Small intestine (tissue), 7 donors: ENCODE measurements at regions not wholly inside any gene's neighbourhood (a gene's known extent, or its start where the extent isn't known, plus 50 kb on each side); places are given as distances from the start of the nearest gene placed in this dataset.

Experiments
- DNase-seq, 2 donors: peaks; one replicate each; pipeline versions ENCODE4 v3.0.0 to v3.0.0-alpha.2; 2013
- FAIRE-seq: peaks from 2 replicates; lab custom pipeline; 2012; peaks lifted over from hg19 to GRCh38; lab: Jason Lieb, UNC
- H3K27ac ChIP-seq, 3 donors: one replicate each; pipeline ENCODE4 v1.5.1; 2013; ENCODE audit warnings: low read length in 2 of 3, mild to moderate bottlenecking in 2 of 3, control low read depth in 1 of 3, inconsistent platforms in 1 of 3, low read depth in 1 of 3, moderate library complexity in 1 of 3
- H3K27me3 ChIP-seq, 3 donors: one replicate each; pipeline ENCODE4 v1.6.1; 2013; ENCODE audit warnings: low read length in 3 of 3, inconsistent platforms in 1 of 3; ENCODE audit not compliant: control insufficient read depth in 3 of 3, insufficient read depth in 3 of 3
- H3K36me3 ChIP-seq, 3 donors: one replicate each; pipeline ENCODE4 v1.6.1; 2013; ENCODE audit warnings: low read length in 3 of 3, inconsistent platforms in 1 of 3, low read depth in 1 of 3, mild to moderate bottlenecking in 1 of 3, moderate library complexity in 1 of 3; ENCODE audit not compliant: control insufficient read depth in 3 of 3, insufficient read depth in 2 of 3
- H3K4me1 ChIP-seq, 3 donors: one replicate each; pipeline ENCODE4 v1.6.1; 2013; ENCODE audit warnings: low read length in 2 of 3, inconsistent platforms in 1 of 3, low read depth in 1 of 3, mild to moderate bottlenecking in 1 of 3, moderate library complexity in 1 of 3; ENCODE audit not compliant: control insufficient read depth in 3 of 3, insufficient read depth in 2 of 3
- H3K4me3 ChIP-seq, 3 donors: one replicate each; pipeline ENCODE4 v1.5.1; 2013; ENCODE audit warnings: low read length in 3 of 3, control low read depth in 1 of 3, inconsistent platforms in 1 of 3, low read depth in 1 of 3, mild to moderate bottlenecking in 1 of 3, moderate library complexity in 1 of 3
- H3K9me3 ChIP-seq, 2 donors: one replicate each; pipeline ENCODE4 v1.6.1; 2013; ENCODE audit warnings: low read depth in 1 of 2, low read length in 1 of 2; ENCODE audit not compliant: control insufficient read depth in 2 of 2, insufficient read depth in 1 of 2
- WGBS, 3 donors: extraction: QIAGEN DNeasy Blood & Tissue Kit; methylation state at CpG; one replicate each; pipeline ENCODE4 v1.1.7; 2013; 5-methylcytosine and 5-hydroxymethylcytosine counted together
- donor health status: healthy with polysubstance abuse.
- donor health status: control.
- donor health status: control.
- donor health status: Bipolar disorder and iron deficiency.
- donor health status: healthy.

DNA sequence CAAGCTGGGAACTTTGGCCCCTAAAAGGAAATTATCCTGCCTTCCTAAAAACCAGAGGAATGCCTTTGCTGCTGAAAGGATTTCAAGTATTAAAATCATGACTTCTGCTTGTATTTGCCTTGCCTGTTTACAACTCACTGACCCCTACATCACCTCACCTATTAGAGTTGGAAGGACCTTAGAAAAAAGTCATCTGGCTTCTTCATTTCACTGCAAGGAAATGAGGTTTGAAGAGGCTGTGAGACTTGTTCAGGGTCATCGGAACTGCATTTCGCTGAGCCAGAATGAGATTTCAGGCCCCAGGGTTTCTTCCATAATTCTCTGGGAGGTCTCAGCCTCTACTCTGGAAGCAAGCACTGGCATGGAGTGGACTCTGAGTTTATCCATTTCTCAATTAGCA lies 304.1 kb downstream of the BUD13 start:
- H3K4me3 ChIP-seq, result no peak overlapping the region
- H3K27ac ChIP-seq, result no peak overlapping the region
- no peaks in the 10 kb centered on the region for H3K36me3 ChIP-seq
- H3K27me3 ChIP-seq, result peaks cover 0 to 2% (median 0%) of the 10 kb centered on the region in 3 donors
- peaks cover 0 to 3% of the 10 kb centered on the region in 2 donors for H3K9me3 ChIP-seq
- H3K4me1 ChIP-seq, result peaks cover 0 to 4% (median under 1%) of the 10 kb centered on the region in 3 donors
- DNase-seq, result no peak
- WGBS, 3 donors, result 73 to 96% (median 93%) methylated on average over 2 of the region's 2 CpGs
- FAIRE-seq, result no peak

GRCh38 chr11:116467823-116468222 lies 305.0 kb downstream of the BUD13 start:
- H3K4me3 ChIP-seq, result no peak overlapping the region
- H3K27ac ChIP-seq, result no peak overlapping the region
- H3K36me3 ChIP-seq, result no peaks in the 10 kb centered on the region
- 62 to 68% (median 66%) methylated on average over 6 of the region's 6 CpGs for WGBS, 3 donors
- peaks cover 0 to 3% of the 10 kb centered on the region in 2 donors for H3K9me3 ChIP-seq
- peaks cover 0 to 4% (median 0%) of the 10 kb centered on the region in 3 donors for H3K4me1 ChIP-seq
- FAIRE-seq (no peak), DNase-seq (no peak)
- peaks cover 0 to 2% (median 0%) of the 10 kb centered on the region in 3 donors for H3K27me3 ChIP-seq

DNA sequence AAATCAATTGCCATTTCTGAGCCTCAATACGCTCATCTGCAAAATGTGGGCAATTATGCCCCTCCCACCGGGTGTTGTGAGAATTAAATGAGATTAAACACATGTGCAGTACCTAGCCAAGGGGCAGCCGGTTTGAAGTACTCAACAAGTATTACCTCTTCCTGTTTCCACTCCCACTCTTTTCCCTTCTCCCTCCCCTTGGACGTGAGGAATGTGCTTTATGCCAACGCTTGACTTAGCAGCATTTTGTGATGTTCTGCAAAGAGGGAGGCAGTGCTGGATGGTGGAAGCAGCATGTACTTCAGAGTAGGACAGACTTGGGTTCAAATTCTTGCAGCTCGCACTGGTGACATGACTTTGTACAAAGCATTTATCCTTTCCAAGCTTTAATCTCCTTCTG lies 306.0 kb downstream of the BUD13 start:
- DNase-seq (no peak), FAIRE-seq (no peak)
- 67 to 85% (median 74%) methylated on average over 6 of the region's 6 CpGs for WGBS, 3 donors
- Histone ChIP-seq H3K27ac (no peak overlapping the region), H3K27me3 (peaks cover 0 to 2% (median 0%) of the 10 kb centered on the region in 3 donors), H3K4me3 (no peak overlapping the region), H3K9me3 (no peaks in the 10 kb centered on the region), H3K4me1 (peaks cover 0 to 5% (median 4%) of the 10 kb centered on the region in 3 donors), H3K36me3 (no peaks in the 10 kb centered on the region)

DNA sequence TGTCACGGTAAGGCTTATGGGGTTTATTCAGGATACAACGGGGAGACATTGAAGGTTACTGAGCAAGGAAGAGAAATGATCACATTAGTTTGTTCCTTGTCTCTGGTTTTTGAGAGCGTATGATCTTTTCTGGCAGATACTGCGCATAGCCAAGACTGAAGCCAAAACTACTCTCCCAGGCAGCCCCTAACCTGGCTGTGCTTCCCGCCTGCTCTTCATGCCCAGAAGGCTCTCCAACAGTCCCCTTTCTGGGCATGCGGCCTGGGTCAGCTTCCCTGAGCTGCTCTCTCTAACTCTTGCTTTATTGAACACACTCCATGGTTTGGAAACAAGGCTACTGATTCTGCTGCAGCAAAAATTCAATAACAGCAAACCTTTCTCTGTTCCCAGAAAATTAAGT lies 306.6 kb downstream of the BUD13 start:
- Histone ChIP-seq H3K4me3 (no peak overlapping the region), H3K27me3 (peaks cover 0 to 1% (median 0%) of the 10 kb centered on the region in 3 donors), H3K27ac (no peak overlapping the region), H3K9me3 (no peaks in the 10 kb centered on the region), H3K4me1 (peaks cover 0 to 11% (median 4%) of the 10 kb centered on the region in 3 donors), H3K36me3 (no peaks in the 10 kb centered on the region)
- FAIRE-seq (no peak), DNase-seq (no peak)
- 81 to 87% (median 82%) methylated on average over 6 of the region's 6 CpGs for WGBS, 3 donors

- no peaks in the 10 kb centered on the region for H3K36me3 ChIP-seq
- H3K9me3 ChIP-seq, result no peaks in the 10 kb centered on the region
- peaks cover 0 to 22% (median 8%) of the 10 kb centered on the region in 3 donors for H3K4me1 ChIP-seq
- no peaks in the 10 kb centered on the region for H3K27me3 ChIP-seq
- DNase-seq, result peak in 1 of 2 donors; percentile 66
- H3K27ac ChIP-seq, result no peak overlapping the region
- no peak overlapping the region for H3K4me3 ChIP-seq
- FAIRE-seq, result no peak
- WGBS, 3 donors, result 13 to 54% (median 33%) methylated on average over 4 of the region's 4 CpGs
Observed at GRCh38 chr11:116465056-116465455, 307.7 kb downstream of the BUD13 start.

DNA sequence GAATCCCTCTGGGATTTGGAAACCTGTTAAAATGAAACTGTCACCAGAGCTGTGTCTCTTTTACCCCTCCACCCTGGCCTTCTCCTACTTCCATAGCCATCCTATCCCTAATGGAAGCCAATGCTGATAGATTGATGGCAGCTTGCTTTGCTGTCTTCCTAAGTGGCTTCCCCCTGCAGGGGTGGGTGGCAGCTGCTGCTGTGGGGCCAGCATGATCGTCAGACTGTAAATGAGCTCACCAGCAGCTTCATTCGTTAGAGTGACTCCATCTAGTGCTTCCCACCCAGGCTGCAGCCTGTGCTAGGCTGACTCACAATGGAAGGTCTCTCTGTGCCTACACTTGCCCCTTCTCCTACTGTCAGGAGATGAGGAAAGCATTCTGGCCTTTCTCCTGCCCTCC lies 311.0 kb downstream of the BUD13 start:
- Histone ChIP-seq H3K27ac (no peak overlapping the region), H3K36me3 (no peaks in the 10 kb centered on the region), H3K27me3 (no peaks in the 10 kb centered on the region), H3K4me3 (no peak overlapping the region), H3K9me3 (no peaks in the 10 kb centered on the region), H3K4me1 (peaks cover 7 to 40% (median 14%) of the 10 kb centered on the region in 3 donors)
- no peak for DNase-seq
- FAIRE-seq, result no peak
- 22 to 28% (median 25%) methylated on average over 2 of the region's 2 CpGs for WGBS, 3 donors

DNA sequence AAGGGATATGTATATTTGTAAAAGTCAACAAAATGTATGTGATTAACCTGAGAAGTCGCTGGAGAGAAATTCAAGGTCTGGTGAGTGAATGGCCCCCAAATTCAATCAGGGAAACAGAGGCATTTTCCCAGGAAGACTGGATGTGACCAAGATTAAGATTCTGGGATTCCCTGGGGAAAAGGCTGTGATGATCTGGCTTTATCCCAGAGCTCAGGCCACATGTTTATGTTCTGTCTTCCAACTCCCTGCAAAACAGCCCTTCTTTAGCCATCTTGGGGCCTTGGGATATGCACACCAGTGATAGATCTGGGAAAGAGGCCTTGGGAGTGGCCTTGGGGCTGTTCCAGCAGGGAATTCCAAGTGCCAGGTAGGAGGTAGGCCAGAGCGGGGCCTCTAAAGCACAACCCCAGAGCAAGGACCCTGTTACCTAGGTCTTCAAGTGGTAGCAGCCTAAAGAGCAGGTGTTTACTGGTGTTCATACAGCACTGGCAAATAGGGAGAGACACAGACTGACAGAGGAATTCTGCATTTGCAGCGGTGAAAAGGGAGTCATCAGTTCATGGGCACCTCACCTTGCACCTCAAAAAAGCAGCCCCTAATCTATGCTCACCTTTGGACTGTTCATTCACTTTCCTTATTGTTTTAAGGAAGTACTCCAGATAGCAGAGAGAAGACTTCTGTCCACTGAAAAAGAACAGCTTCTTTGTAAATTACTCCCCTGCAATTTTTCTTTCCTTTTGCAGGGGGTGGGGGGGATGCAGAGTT lies 312.4 kb downstream of the BUD13 start:
- peaks cover 7 to 40% (median 14%) of the 10 kb centered on the region in 3 donors for H3K4me1 ChIP-seq
- no peak overlapping the region for H3K4me3 ChIP-seq
- H3K27ac ChIP-seq, result peak overlapping the region; percentile 24 to 52 (median 46)
- FAIRE-seq, result no peak
- peak; percentile 70 to 90 for DNase-seq
- no peaks in the 10 kb centered on the region for H3K36me3 ChIP-seq
- 12 to 44% (median 17%) methylated on average over 3 of the region's 3 CpGs for WGBS, 3 donors
- no peaks in the 10 kb centered on the region for H3K9me3 ChIP-seq
- no peaks in the 10 kb centered on the region for H3K27me3 ChIP-seq

- FAIRE-seq, result no peak
- H3K4me3 ChIP-seq, result no peak overlapping the region
- H3K4me1 ChIP-seq, result peaks cover 7 to 40% (median 14%) of the 10 kb centered on the region in 3 donors
- no peaks in the 10 kb centered on the region for H3K9me3 ChIP-seq
- H3K27ac ChIP-seq, result peak overlapping the region in 2 of 3 donors; percentile 28 to 52
- peak; percentile 46 to 52 for DNase-seq
- 13 to 42% (median 28%) methylated on average over 13 of the region's 13 CpGs for WGBS, 3 donors
- H3K36me3 ChIP-seq, result no peaks in the 10 kb centered on the region
- H3K27me3 ChIP-seq, result no peaks in the 10 kb centered on the region
Observed at GRCh38 chr11:116459185-116460045, 313.4 kb downstream of the BUD13 start.
